Astrocyte (in vitro differentiated cells and primary cell): ENCODE measurements at regions not wholly inside any gene's neighbourhood (a gene's known extent, or its start where the extent isn't known, plus 50 kb on each side); places are given as distances from the start of the nearest gene placed in this dataset.

Experiments
- DNase-seq: peaks from one replicate; pipeline ENCODE4 v3.0.0-alpha.2; 2010; ENCODE audit warnings: low read depth
- FAIRE-seq: peaks from 2 replicates; lab custom pipeline; 2011; peaks lifted over from hg19 to GRCh38; lab: Jason Lieb, UNC
- H2AFZ ChIP-seq: 2 replicates; pipeline ENCODE4 v1.6.0; 2012; ENCODE audit warnings: low read depth, low read length, inconsistent platforms
- H3K27ac ChIP-seq: 2 replicates; pipeline ENCODE4 v1.5.1; 2011; ENCODE audit warnings: low read depth, low read length, inconsistent platforms
- H3K27me3 ChIP-seq: 2 replicates; pipeline ENCODE4 v1.6.0; 2011; ENCODE audit warnings: low read length, inconsistent platforms; ENCODE audit not compliant: insufficient read depth
- H3K36me3 ChIP-seq: 2 replicates; pipeline ENCODE4 v1.5.1; 2011; ENCODE audit warnings: low read length, inconsistent platforms; ENCODE audit not compliant: insufficient read depth
- H3K4me1 ChIP-seq: 2 replicates; pipeline ENCODE4 v1.5.1; 2011; ENCODE audit warnings: low read length, inconsistent platforms; ENCODE audit not compliant: insufficient read depth
- H3K4me2 ChIP-seq: 2 replicates; pipeline ENCODE4 v1.6.0; 2012; ENCODE audit warnings: low read length, inconsistent platforms
- H3K4me3 ChIP-seq: 2 replicates; pipeline ENCODE4 v1.5.1; 2011; ENCODE audit warnings: low read depth, mild to moderate bottlenecking, low read length, inconsistent platforms; ENCODE audit not compliant: insufficient read depth
- H3K79me2 ChIP-seq: 2 replicates; pipeline ENCODE4 v1.6.0; 2012; ENCODE audit warnings: mild to moderate bottlenecking, low read length, inconsistent platforms; ENCODE audit not compliant: insufficient read depth
- H3K9ac ChIP-seq: 2 replicates; pipeline ENCODE4 v1.6.0; 2012; ENCODE audit warnings: mild to moderate bottlenecking, low read length, inconsistent platforms
- H3K9me3 ChIP-seq: 2 replicates; pipeline ENCODE4 v1.5.1; 2012; ENCODE audit warnings: low read depth, mild to moderate bottlenecking, low read length, inconsistent platforms; ENCODE audit not compliant: insufficient read depth
- H4K20me1 ChIP-seq: 2 replicates; pipeline ENCODE4 v1.6.0; 2012; ENCODE audit warnings: low read length, inconsistent platforms; ENCODE audit not compliant: insufficient read depth
- H3K27ac Mint-ChIP-seq: one replicate; pipeline ENCODE4 v1.8.0; 2021; ENCODE audit warnings: mild to moderate bottlenecking, mixed read lengths; ENCODE audit not compliant: unreplicated experiment
- H3K27me3 Mint-ChIP-seq: one replicate; pipeline ENCODE4 v1.8.0; 2021; ENCODE audit warnings: low read depth, mixed read lengths; ENCODE audit not compliant: unreplicated experiment
- H3K36me3 Mint-ChIP-seq: one replicate; pipeline ENCODE4 v1.8.0; 2021; ENCODE audit warnings: low read depth, mixed read lengths; ENCODE audit not compliant: unreplicated experiment
- H3K4me1 Mint-ChIP-seq: one replicate; pipeline ENCODE4 v1.8.0; 2021; ENCODE audit warnings: low read depth, mixed read lengths; ENCODE audit not compliant: unreplicated experiment
- H3K4me3 Mint-ChIP-seq: one replicate; pipeline ENCODE4 v1.8.0; 2021; ENCODE audit warnings: mild to moderate bottlenecking, moderate library complexity, mixed read lengths; ENCODE audit not compliant: unreplicated experiment
- H3K9me3 Mint-ChIP-seq: one replicate; pipeline ENCODE4 v1.8.0; 2021; ENCODE audit warnings: mild to moderate bottlenecking, mixed read lengths; ENCODE audit not compliant: unreplicated experiment
- CTCF ChIP-seq: IDR thresholded peaks from 2 replicates; pipeline ENCODE4 v1.5.1; 2011; ENCODE audit warnings: low read depth, mild to moderate bottlenecking, inconsistent platforms, low read length, moderate library complexity; ENCODE audit not compliant: insufficient read depth
- EZH2 ChIP-seq: IDR thresholded peaks from 2 replicates; pipeline ENCODE4 v1.6.1; 2012; ENCODE audit warnings: mild to moderate bottlenecking, low read length, inconsistent platforms; ENCODE audit not compliant: insufficient read depth

- no peak for TF ChIP-seq CTCF
- TF ChIP-seq EZH2, result no peak
- Histone ChIP-seq H4K20me1 (no peaks in the 10 kb centered on the region), H3K36me3 (no peaks in the 10 kb centered on the region), H3K4me3 (no peak overlapping the region), H3K4me1 (no peaks in the 10 kb centered on the region), H3K9me3 (no peaks in the 10 kb centered on the region), H3K9ac (no peak overlapping the region), H3K4me2 (no peak overlapping the region), H3K27ac (no peak overlapping the region), H3K79me2 (no peaks in the 10 kb centered on the region), H2AFZ (no peak overlapping the region), H3K27me3 (no peaks in the 10 kb centered on the region)
- Mint-ChIP-seq H3K36me3 (no peaks in the 10 kb centered on the region), H3K27ac (no peak overlapping the region), H3K9me3 (no peaks in the 10 kb centered on the region), H3K4me3 (no peak overlapping the region), H3K27me3 (peaks cover 50% of the 10 kb centered on the region), H3K4me1 (no peaks in the 10 kb centered on the region)
- FAIRE-seq (no peak), DNase-seq (no peak)
These were observed 813.8 kb downstream of the UQCRFS1 start for GRCh38 chr19:28399187-28399586.

- no peak overlapping the region for H2AFZ ChIP-seq
- FAIRE-seq (no peak), DNase-seq (no peak)
- H3K4me1 Mint-ChIP-seq, result peaks cover 2% of the 10 kb centered on the region
- H3K27ac Mint-ChIP-seq, result no peak overlapping the region
- H4K20me1 ChIP-seq, result no peaks in the 10 kb centered on the region
- H3K27ac ChIP-seq, result no peak overlapping the region
- H3K27me3 Mint-ChIP-seq, result peaks cover 44% of the 10 kb centered on the region
- no peak overlapping the region for H3K4me2 ChIP-seq
- H3K36me3 ChIP-seq, result no peaks in the 10 kb centered on the region
- no peak overlapping the region for H3K4me3 ChIP-seq
- H3K79me2 ChIP-seq, result no peaks in the 10 kb centered on the region
- H3K4me3 Mint-ChIP-seq, result no peak overlapping the region
- no peaks in the 10 kb centered on the region for H3K4me1 ChIP-seq
- H3K9me3 ChIP-seq, result no peaks in the 10 kb centered on the region
- no peaks in the 10 kb centered on the region for H3K9me3 Mint-ChIP-seq
- H3K9ac ChIP-seq, result no peak overlapping the region
- no peak for TF ChIP-seq CTCF
- no peak for TF ChIP-seq EZH2
- no peaks in the 10 kb centered on the region for H3K36me3 Mint-ChIP-seq
- no peaks in the 10 kb centered on the region for H3K27me3 ChIP-seq
These were observed 815.2 kb downstream of the UQCRFS1 start for GRCh38 chr19:28397800-28398199.

GRCh38 chr19:28397306-28397705 lies 815.6 kb downstream of the UQCRFS1 start:
- Histone ChIP-seq H4K20me1 (no peaks in the 10 kb centered on the region), H3K4me2 (no peak overlapping the region), H3K36me3 (no peaks in the 10 kb centered on the region), H2AFZ (no peak overlapping the region), H3K9ac (no peak overlapping the region), H3K4me1 (no peaks in the 10 kb centered on the region), H3K4me3 (no peak overlapping the region), H3K9me3 (no peaks in the 10 kb centered on the region), H3K27me3 (no peaks in the 10 kb centered on the region), H3K79me2 (no peaks in the 10 kb centered on the region), H3K27ac (no peak overlapping the region)
- Mint-ChIP-seq H3K27ac (no peak overlapping the region), H3K4me3 (no peak overlapping the region), H3K4me1 (peaks cover 2% of the 10 kb centered on the region), H3K27me3 (peaks cover 40% of the 10 kb centered on the region), H3K9me3 (no peaks in the 10 kb centered on the region), H3K36me3 (no peaks in the 10 kb centered on the region)
- DNase-seq, result no peak
- no peak for FAIRE-seq
- no peak for TF ChIP-seq EZH2
- TF ChIP-seq CTCF, result no peak
